HG03139 (cell line): ENCODE measurements at regions not wholly inside any gene's neighbourhood (a gene's known extent, or its start where the extent isn't known, plus 50 kb on each side); places are given as distances from the start of the nearest gene placed in this dataset.
"Not testable (repeated sequence)": the region's sequence is repeated elsewhere in the genome, so short reads cannot be mapped to it uniquely, and the experiment has no call there.

ENCODE experiments used
- ATAC-seq: cut with Tn5 transposase; IDR thresholded peaks from one replicate; pipeline ENCODE4 v1.9.1; 2021; ENCODE audit not compliant: unreplicated experiment

- no peak for ATAC-seq
Measured at GRCh38 chr2:125341353-125341752, 1314.6 kb upstream of the GYPC start.

- ATAC-seq = not testable (repeated sequence)
Measured at GRCh38 chr2:125353542-125353941, 1302.4 kb upstream of the GYPC start.

DNA sequence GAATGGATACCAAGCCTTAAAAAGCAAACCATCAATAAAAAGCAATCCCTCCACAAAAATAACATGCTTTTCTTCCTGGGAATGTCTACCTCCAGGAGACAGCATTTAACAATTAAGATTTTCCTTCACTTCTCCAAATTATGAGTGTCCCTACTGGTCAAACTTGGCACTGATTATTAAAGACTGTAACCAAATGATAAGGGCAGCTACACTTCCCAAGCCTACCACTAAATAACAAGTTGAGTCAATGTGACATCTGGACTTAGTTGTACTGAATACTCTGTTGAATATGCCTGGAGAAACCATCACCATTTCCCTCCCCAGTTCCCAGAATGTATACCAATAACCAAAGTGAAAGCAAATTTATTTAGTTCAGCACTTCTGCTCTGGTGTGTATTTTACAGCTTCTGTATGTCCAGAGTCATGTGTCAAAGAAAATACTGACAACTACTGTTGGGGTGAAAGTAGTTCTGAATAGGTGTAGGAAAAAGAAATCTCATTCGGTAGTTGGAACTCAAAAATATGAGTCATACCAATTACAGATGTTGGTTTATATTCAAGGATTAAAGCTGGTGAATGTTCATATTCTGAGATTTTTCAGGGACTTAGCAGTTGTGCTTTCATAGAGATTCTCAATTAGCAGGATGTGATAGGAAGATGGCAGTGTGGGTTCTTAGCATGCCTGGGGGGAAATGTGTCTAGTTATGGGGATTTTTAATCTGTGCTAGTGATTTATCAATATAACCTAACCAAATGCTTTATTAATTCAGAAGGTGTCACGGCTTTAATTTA is 1291.6 kb upstream of the GYPC start:
- no peak for ATAC-seq

GRCh38 chr2:125364984-125365265 is 1291.0 kb upstream of the GYPC start:
- ATAC-seq = no peak

DNA sequence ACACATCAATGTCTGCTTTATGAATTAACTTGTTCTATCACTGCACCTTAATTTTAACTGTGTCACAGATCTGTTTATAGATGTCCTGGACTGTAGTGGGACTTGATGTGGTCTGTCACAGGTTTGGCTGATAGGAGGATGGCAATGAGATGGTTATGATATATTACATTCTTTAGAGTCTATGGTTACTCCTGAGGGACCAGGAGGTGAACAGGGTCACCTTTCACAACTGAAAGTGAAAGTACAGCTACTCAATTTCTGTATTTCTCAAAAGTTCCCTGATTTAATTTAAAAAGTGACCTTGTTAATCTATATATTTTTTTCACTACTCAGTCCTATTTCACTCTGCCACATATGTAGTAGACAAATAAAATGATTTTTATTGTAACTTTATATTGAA is 1284.1 kb upstream of the GYPC start:
- no peak for ATAC-seq

DNA sequence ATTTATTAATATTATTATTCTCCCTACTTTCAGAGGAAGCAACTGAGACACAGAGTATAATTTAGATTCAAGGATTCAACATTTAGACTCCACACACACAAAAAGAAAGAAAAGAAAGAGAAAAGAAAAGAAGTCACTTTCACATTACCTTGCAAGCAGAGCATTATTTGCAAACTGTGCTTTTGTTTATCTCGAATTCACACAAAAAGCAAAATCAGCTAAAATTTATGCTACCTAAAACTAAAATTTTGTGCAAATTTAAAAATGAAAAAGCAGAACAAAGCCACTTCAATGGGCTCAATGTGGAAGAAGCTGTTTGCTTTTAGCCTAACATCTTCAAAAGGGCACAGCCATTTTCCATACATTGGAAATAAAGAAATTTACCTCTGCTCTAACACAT is 1282.7 kb upstream of the GYPC start:
- no peak for ATAC-seq

- no peak for ATAC-seq
Measured at GRCh38 chr2:125386074-125386473, 1269.9 kb upstream of the GYPC start.

DNA sequence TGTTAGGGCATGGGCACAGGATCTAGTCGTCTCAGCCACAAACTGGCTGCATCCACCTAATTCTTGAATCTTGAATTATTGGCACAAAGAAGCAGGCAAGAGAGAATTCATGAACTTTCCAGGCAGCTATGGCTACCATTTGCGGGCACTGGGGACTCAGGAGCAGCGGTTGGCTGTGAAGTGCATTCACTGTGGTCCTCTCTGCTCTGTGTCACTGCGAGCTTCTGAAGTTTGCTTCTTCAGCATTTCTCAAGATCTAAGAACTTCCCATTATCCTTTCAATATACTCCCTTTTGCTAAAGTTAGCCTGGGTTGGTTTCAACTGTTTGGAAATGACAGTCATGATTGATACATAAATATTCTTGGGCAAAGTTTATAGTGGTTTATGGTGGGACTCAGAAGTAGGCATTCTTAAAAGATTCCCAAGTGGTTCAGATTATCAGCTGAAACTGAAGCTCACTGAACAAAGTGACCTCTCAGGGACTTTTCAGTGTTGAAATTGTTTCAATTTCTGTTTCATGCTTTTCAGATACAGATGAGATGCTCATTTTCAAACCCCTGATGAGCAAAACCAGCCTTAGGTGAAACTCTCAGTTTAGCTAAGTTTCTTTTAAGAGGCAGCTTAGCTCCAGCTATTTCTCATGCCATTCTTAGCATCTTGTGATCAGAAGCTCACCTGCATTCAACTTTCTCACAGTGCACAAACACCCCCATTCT is 1258.3 kb upstream of the GYPC start:
- peak; percentile 83 for ATAC-seq

- ATAC-seq = no peak
Measured at GRCh38 chr2:125398738-125399524, 1257.0 kb upstream of the GYPC start.

DNA sequence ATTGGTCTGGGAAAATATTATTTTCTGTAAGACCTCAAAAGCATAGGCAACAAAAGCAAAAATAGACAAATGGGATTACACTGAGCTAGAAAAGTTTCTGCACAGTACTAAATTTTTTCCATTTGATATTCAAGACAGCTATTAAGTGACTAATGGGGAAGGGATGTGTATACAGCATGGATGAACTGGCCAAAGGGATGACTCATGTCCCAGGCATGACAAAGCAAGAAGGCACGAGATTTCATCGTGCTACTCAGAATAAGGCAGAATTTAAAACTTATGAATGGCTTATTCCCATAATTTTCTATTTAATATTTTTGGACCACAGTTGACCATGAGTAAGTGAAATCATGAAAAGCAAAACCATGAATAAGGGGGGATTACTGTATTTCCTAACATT is 1250.1 kb upstream of the GYPC start:
- no peak for ATAC-seq

GRCh38 chr2:125408874-125409538 is 1247.0 kb upstream of the GYPC start:
- ATAC-seq = no peak

- no peak for ATAC-seq
Measured at GRCh38 chr2:125418483-125418882, 1237.5 kb upstream of the GYPC start.

GRCh38 chr2:125422198-125422770 is 1233.7 kb upstream of the GYPC start:
- ATAC-seq = not testable (repeated sequence)

DNA sequence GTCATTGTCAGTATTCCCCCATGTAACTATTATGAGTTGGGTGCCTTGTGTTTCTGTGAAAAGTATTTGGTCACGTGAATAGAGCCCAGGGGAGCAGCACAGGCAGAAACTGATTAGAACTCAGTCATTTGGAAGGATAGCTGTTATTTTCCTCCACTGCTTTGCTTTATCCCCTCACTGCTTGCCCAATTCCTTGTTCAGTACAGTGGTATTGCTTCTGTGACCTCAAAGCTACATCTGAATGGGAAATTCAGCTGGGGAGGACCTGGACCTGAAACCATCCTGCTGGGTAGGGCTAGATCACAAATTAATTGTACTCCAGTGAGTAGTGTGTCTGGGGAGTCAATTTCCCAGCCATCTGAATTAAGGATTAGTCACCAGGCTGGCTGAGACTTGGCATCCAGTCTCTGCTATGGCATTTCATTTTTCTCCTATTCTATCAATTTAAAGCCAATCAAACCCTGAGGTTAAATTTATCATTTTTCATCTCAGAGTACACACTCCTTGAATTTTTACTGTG is 1231.6 kb upstream of the GYPC start:
- ATAC-seq = no peak

DNA sequence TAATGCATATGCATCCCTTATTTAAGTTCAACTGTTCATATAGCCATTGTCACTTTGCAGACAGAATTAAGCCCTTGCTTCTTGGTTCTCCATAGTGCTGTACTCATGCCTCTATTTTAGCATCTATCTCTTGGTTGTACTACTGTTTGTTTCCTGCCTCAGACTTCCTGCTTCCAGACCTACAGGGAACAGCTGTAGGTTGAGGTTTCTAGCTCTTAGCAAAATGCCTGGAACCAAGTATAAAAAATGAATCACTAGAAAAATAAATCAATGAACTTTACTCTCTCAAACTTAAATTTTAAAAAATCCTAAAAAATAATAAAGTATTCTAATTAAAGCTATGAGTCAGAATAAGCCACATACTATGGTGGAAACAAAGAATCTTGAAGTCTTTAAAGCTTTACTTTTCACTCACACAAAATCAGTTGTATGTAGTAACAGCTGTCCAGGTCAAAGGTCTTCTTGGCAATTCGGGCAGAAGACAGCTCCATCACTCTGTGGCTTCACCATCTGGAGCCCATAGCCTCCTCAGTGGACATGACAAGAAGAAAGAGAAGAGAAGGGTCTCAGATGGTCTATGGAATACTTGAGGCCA is 1228.1 kb upstream of the GYPC start:
- ATAC-seq = no peak

- no peak for ATAC-seq
Measured at GRCh38 chr2:125444106-125444505, 1211.9 kb upstream of the GYPC start.

- ATAC-seq = no peak
Measured at GRCh38 chr2:125445495-125445894, 1210.5 kb upstream of the GYPC start.

DNA sequence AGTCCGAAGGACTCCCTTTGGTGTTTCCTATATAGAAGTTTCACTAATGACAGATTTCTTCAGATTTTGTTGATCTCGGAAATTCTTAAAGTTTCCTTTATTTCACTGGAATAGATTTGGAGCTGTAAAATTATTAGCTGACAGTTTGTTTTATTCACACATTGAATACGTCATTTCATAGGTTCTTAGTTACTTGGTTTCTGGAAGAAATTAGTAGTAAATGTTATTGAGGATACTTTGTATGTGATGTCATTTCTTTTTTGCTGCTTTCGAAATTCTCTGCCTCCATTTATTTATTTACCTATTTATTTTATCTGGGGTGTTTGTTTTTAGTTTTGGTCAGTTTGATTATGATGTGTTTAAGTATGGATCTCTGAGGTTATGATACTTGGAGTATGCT is 1205.9 kb upstream of the GYPC start:
- no peak for ATAC-seq

DNA sequence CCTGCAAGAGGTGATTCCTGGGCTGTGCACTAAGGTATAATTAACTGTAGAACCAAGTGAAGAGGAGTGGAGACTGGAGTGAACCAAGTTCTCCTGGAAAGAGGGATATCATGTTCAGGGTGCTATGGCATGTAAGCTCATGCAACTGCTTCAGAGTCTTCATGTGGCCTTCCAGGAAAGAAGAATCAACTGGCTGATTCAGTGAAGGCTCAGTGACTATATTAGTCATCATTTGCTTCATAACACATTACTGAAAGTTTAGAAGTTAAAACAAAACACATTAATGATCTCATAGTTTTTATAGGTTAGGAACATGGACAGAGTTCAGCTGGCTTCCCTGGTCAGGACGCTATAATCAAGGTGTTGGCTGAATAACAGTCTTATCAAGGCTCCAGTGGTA is 1200.8 kb upstream of the GYPC start:
- no peak for ATAC-seq

- no peak for ATAC-seq
Measured at GRCh38 chr2:125456693-125457363, 1199.1 kb upstream of the GYPC start.
